Putamen (tissue), 1 donor: ENCODE measurements at regions not wholly inside any gene's neighbourhood (a gene's known extent, or its start where the extent isn't known, plus 50 kb on each side); places are given as distances from the start of the nearest gene placed in this dataset.
A peak's percentile ranks its signal among the peaks of the same experiment; 100 is the strongest.

Experiments
- DNase-seq: peaks from one replicate; pipeline ENCODE4 v3.0.0-alpha.2; 2016; ENCODE audit warnings: low spot score

DNA sequence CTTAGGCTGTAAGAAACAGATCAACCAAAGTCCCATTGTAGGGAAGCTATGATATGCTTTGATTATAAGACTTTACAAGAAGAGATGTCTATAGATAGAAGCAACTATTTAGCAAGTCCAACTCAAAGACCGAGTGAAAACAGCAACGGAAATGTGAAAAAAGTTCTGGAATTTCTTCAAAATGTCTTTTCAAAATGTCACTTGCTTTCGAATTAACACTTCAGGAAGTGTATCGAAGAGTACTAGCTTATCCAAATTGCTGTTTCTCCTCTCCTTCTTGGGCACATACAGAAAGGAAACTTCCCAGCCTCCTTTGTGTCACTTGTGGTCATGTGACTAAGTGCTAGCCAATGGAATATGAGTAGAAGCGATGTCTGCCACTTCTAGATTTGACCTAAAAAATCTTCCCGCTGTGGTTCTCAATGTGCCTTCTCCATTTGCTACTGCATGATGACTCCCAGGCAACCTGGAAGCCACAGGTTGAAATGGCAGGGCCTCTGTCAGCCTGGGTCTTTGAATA, 89.9 kb downstream of the TSEN15 start:
- no peak for DNase-seq

DNA sequence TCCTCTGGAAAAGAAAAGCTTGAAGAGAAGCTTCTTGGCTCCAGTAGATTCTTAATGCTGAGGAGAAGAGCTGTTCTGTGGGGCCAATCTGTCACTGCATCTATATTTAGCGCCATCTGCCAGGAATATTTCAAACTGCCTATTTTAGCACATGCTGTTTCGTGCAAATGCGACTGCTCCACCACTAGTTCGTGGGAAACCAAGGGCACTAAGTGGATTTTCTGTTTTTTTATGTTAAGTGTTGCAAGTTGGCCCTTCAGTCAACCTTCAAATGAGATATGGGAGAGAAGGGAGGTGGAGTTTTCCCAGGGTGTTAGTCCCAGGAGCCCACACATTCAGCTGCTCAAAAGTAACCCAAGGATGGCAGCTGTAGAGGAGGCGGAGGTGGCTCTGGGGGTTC, 91.9 kb downstream of the TSEN15 start:
- no peak for DNase-seq

- no peak for DNase-seq
Measured at GRCh38 chr1:184145083-184145482, 93.6 kb downstream of the TSEN15 start.

- DNase-seq: no peak
Measured at GRCh38 chr1:184146202-184146601, 94.7 kb downstream of the TSEN15 start.

- peak; percentile 36 for DNase-seq
Measured at GRCh38 chr1:184150776-184151531, 99.4 kb downstream of the TSEN15 start.

DNA sequence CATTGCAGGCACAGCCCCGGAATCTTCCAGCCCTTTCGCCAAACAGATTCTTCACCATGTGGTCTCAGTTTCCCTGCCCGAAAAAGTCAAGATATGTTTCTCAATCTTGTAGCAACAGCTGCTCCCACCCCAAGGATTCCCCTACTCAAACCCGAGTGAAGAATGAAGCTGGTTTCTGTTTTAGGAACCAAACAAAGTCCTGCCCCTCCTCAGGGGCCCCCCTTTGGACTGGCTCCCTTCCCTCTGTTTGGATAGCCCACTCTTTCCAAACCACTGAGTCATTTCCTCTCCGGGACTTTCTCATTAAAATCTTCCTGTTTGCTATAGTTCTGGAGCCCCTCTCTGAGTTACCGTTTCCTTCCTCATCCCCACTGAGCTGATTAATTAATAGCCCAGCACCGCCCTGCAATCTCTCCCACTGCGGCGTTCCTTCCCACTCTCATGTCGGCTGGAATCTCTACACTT, 100.9 kb downstream of the TSEN15 start:
- DNase-seq: no peak

GRCh38 chr1:184152974-184153373, 101.4 kb downstream of the TSEN15 start:
- DNase-seq: no peak

DNA sequence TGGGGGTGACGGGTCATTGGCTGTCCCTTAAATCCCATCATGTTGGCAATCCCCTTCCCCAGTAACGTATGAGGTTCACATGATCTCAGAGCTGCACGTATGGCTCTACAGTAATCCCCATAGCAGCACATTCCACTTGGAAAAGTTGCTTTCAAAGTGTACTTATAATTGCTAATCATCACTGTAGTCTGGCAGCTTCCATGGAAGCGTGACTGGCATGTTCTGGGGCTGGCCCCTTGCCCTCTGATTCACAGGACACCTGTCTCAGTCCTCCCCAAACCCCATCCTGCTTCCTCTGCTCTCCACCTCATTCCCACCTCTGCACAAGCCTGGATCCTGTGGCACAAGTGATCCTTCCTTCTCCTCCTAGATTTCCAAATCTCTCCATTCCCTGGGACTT, 102.2 kb downstream of the TSEN15 start:
- DNase-seq: no peak

DNA sequence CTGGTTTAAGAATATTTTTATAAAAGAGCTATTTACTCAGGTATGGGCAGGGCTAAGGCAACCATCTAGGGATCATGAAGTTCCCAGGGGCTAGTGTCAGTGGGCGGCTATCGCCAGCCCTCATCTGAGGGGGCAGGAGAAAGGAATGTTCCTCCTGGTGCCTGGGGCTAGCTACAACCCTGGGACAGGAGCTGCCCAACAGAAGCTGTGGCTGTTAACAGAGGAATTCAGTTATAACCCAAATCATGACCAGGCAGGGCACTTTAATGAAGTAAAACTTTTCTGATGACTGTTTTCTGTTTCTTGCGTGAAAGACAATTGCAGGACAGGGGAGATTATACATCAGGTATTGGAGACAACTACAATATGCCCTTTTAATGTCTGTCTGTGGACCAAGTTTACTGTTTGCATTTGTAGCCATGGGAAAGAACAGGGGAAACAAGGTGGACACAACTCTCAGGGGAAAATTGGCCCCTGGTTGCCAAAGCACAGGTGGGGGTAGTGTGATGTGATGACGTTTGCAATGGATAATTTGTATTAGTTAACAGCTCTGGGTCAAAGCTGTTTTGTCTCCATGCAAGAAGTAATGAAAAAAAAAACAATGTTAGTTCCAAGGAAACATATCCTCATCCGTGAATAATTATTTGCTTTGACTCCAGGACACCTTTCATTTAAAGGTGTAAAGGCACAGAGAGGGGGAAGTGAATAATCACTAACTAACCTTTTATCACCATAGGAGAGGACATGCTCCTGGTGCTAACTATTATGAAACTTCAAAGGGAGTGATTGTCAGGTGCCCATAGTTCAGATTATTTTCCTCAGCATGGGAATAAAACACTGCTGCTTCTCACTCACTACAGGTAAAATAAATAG, 105.2 kb downstream of the TSEN15 start:
- no peak for DNase-seq

GRCh38 chr1:184157394-184157742, 105.8 kb downstream of the TSEN15 start:
- no peak for DNase-seq

GRCh38 chr1:184158896-184159681, 107.6 kb downstream of the TSEN15 start:
- no peak for DNase-seq

- DNase-seq: no peak
Measured at GRCh38 chr1:184160236-184160635, 108.7 kb downstream of the TSEN15 start.

DNA sequence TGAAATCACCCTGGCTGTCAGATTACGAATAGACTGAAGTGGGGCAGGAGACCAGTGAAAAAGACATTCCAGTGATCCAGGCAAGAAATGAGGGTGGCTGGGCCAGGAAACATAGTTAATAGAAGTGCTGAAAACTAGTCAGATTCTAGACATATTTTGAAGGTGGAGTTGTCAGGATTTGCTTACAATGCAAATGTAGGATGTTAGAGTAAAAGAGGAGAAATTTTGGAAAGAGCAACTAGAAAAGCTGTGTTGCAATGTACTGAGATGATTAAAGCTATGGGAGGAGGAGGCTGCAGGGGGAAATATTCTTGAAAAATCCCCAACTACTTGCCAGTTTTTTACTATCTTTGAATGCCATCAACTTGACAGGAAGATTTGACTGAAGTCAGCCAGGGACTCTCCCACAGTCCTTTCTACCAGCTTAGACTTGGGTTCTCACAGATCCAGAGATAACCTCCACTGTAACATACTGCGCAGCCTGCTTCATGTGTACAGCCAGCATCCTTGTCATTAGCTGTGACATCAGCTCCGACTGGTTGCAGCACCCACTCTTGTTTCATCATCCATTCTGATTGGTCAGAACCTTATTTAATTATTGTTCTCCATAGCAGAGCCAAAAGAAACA, 109.7 kb downstream of the TSEN15 start:
- peak; percentile 60 for DNase-seq

DNA sequence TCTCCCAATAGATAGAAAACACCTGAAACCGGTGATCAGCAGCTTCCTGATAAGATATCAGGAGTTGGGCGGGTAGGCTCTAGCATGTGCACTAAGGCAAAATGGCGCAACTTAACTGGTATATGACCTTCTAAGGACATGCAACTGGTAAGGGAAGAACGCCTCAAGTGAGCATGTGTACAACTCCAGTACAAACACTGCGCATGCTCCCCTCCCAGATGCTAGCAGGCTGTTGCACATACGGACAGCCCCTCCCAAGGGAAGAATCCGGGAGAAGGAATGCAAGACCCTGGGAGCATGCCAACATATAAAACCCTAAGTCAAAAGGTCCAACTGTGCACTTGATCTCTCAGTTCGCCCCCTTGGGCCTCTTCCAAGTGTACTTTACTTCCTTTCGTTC, 110.8 kb downstream of the TSEN15 start:
- DNase-seq: no peak

DNA sequence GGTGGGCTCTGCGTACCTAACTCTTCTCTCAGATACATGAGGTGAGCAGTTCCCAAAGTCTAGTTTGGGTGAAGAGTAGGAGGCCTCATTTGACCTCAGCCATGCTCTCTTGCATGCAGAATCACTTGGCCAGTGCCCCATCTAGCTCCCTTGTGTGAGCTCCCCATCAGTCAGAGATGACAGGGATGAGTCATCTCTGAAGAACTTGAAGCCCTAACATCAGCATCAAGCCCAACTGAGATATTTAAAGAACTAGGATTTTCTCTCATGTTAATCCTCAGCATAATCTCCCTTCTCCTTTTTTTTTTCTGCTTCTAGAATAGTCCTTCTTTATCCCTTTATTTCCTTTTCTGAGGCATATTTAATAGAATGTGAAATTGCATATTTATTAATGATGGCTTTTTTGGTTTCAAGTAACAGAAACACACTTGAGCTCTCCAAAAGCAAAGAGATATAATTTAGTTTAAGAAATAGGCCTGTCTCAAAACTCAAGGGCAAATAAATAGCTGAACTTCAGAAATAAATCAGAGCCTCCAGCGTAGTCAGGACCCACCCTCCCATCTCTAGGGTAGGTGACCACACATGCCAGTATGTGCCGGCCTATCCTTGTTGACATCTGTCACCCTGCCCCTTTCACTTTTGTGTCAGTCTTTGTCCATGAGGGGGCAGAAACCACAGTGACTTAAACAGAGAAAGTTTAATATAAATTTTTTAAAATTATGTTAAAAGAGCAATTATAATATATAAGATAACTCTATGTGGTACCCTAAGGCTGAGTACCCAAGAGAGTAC, 112.3 kb downstream of the TSEN15 start:
- DNase-seq: no peak

- DNase-seq: no peak
Measured at GRCh38 chr1:184164536-184164935, 113.0 kb downstream of the TSEN15 start.

DNA sequence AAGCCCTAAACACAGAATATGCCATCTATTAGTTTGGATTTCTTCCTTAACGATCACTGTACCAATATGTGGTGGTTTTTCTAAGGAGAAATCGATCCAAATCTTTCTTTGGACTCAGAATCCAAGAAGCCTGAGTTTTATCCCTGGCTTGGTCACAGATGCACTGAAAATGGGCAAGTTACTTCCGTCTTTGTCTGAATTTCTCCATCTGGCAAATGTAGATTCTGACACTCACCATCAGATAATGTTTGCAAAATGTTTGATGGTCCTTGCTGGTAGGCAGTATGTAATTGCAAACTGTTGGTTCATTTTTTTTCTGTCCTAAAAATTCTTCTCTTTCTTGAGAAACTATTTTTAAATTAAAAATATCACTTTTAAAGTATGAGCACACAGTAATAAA, 115.0 kb downstream of the TSEN15 start:
- DNase-seq: no peak

- no peak for DNase-seq
Measured at GRCh38 chr1:184167352-184167751, 115.8 kb downstream of the TSEN15 start.

DNA sequence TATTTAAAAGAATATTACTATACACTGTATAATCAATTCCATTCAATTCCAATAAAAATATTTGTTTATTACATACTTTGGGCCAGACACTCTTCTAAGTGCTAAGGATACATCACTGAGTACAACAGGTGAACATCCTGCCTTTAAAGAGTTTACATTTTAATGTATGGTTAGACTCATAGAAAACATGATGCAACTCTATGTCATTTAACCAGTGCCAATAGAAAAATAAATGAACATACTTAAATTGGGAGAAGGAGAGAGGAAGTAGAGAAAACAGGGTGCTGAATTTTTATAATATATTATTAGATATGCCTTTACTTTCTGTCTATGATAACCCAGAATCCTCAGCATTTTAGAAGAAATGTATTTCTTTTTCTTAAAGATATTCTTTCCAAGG, 119.2 kb downstream of the TSEN15 start:
- DNase-seq: no peak

- DNase-seq: no peak
Measured at GRCh38 chr1:184176058-184176457, 124.5 kb downstream of the TSEN15 start.

DNA sequence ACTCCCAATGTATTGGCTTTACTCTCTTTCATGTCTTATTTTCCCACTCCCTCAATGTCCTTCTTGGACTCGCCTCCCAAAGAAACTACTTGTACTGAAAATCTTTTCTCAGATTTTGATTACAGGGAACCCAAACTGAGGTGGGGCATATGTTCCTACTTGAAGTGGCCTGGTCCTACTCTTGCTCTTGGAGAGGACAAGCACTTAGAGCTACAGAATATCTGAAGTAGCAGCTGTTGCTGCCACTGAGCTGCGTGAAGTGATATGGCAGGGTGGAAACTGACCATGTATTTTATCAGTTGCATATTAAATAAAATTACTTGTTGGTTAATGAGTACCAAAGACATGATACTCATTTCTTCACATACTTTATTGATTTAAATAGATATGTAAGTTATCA, 129.5 kb downstream of the TSEN15 start:
- DNase-seq: no peak
